IPS-15b (cell line): ENCODE measurements at regions not wholly inside any gene's neighbourhood (a gene's known extent, or its start where the extent isn't known, plus 50 kb on each side); places are given as distances from the start of the nearest gene placed in this dataset.

Source experiments
- H3K27me3 ChIP-seq: one replicate; pipeline ENCODE4 v1.6.1; 2013; ENCODE audit warnings: low read length; ENCODE audit not compliant: control insufficient read depth, insufficient read depth
- H3K36me3 ChIP-seq: one replicate; pipeline ENCODE4 v1.6.1; 2013; ENCODE audit warnings: low read length; ENCODE audit not compliant: control insufficient read depth, insufficient read depth
- H3K4me1 ChIP-seq: one replicate; pipeline ENCODE4 v1.6.1; 2013; ENCODE audit warnings: mild to moderate bottlenecking, low read length; ENCODE audit not compliant: control insufficient read depth, insufficient read depth
- H3K4me3 ChIP-seq: one replicate; pipeline ENCODE4 v1.5.1; 2013; ENCODE audit warnings: low read depth, low read length
- H3K9ac ChIP-seq: one replicate; pipeline ENCODE4 v1.6.1; 2013; ENCODE audit warnings: low read depth, mild to moderate bottlenecking, low read length
- H3K9me3 ChIP-seq: one replicate; pipeline ENCODE4 v1.6.1; 2013; ENCODE audit warnings: mild to moderate bottlenecking, low read length; ENCODE audit not compliant: control insufficient read depth, insufficient read depth

DNA sequence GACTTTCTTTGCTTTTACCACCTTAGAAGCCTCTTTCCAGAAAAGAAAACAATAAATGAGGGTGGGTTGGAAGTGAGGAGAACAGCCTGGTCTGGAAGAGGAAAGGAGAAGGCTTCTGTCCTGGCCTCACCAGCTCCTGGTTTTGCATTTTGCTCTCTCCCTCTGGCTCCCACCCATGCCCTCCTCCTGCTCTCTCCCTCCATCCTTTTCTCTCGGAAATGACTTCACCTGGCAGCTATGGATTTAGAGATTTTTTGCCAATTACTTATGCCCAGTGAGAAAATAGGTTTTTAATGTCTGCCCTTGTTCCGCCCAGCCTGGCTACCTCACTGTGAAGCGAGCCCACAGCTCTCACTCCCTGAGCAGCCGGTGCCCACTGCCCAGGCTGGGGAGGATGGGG lies 77.9 kb upstream of the NTRK3 start:
- Histone ChIP-seq H3K36me3 (no peaks in the 10 kb centered on the region), H3K4me3 (no peak overlapping the region)

GRCh38 chr15:88331291-88331690 lies 74.8 kb upstream of the NTRK3 start:
- no peak overlapping the region for H3K4me3 ChIP-seq

More for the DNA sequence above, 77.9 kb upstream of the NTRK3 start:
- no peaks in the 10 kb centered on the region for H3K27me3 ChIP-seq
- H3K4me1 ChIP-seq: no peaks in the 10 kb centered on the region
- peak overlapping the region; percentile 26 for H3K9ac ChIP-seq
- H3K9me3 ChIP-seq: no peaks in the 10 kb centered on the region

DNA sequence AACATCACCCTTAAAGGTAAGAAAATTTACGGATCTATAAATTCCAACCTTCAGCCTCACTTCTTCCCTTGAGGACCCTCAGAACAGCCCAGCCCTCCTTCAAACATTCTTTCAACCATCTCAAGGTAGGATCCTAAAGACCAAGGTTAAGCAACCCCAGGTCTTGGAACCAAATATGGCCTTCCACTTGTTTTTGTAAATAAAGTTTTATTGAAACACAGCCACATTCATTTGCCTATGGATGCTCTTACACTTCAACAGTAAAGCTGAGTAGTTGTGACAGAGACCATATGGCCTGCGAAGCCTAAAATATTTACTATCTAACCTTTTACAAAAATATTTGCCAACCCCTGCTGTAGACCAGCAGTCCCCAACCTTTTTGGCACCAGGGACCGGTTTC lies 70.4 kb upstream of the NTRK3 start:
- Histone ChIP-seq H3K36me3 (no peaks in the 10 kb centered on the region), H3K27me3 (peaks cover 4% of the 10 kb centered on the region), H3K4me3 (no peak overlapping the region), H3K9me3 (no peaks in the 10 kb centered on the region), H3K4me1 (no peaks in the 10 kb centered on the region), H3K9ac (no peak overlapping the region)

More at GRCh38 chr15:88331291-88331690, 74.8 kb upstream of the NTRK3 start:
- H3K27me3 ChIP-seq: peaks cover 2% of the 10 kb centered on the region
- H3K36me3 ChIP-seq: no peaks in the 10 kb centered on the region
- no peak overlapping the region for H3K9ac ChIP-seq
- H3K4me1 ChIP-seq: no peaks in the 10 kb centered on the region
- no peaks in the 10 kb centered on the region for H3K9me3 ChIP-seq

DNA sequence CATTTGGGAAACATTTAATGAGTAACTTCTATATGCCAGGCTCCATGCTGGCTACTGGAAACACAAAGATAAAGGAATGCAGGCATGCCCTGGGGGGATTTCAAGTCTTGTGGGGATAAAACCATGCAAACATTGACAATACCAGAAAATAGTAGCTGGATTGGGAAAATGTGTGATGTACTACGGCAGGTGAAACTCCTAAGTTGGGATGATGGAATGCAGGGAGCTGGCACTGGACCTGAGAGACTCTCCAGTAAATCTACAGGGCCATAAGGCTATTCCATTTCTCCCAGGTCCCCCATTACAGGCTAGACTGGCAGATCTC lies 68.2 kb upstream of the NTRK3 start:
- H3K4me1 ChIP-seq: no peaks in the 10 kb centered on the region
- no peak overlapping the region for H3K9ac ChIP-seq
- no peak overlapping the region for H3K4me3 ChIP-seq
- peaks cover 4% of the 10 kb centered on the region for H3K27me3 ChIP-seq
- H3K36me3 ChIP-seq: no peaks in the 10 kb centered on the region
- no peaks in the 10 kb centered on the region for H3K9me3 ChIP-seq

DNA sequence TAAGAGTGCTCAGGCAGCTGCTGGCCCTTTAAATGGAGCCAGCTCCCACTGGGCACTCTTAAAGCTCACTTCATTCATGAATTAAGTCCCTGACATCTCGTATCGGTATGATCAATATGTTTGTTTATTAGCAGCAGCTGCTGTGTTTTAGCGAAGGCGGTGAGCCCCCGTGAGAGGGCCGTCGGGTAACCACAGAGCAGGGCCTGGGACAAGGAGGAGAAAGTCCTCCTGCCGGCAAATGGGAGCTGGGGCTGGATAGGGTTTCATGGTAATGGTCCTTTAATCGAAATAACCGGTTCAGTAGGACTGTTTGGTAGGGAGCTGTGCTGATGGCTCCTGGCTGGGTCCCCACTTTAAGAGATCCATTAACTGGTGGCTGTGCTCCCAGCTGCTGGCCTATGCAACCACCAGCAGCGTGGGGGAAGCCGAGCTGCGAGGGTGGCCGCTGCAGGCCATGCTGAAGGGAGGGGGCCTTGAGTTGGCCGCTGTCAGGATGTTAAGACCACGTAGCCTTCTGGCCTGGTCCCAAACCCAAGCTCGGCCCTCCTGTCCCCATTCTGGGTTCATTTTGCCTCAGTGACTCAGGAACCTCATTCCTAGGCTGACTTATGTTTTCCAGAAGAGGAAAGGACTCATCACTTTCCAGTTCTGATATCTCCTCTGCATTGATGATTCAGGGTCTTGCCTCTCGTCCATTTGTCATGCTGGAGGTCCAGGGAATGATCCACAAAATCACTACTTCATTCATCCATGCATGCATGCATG lies 67.6 kb upstream of the NTRK3 start:
- H3K4me3 ChIP-seq: no peak overlapping the region

DNA sequence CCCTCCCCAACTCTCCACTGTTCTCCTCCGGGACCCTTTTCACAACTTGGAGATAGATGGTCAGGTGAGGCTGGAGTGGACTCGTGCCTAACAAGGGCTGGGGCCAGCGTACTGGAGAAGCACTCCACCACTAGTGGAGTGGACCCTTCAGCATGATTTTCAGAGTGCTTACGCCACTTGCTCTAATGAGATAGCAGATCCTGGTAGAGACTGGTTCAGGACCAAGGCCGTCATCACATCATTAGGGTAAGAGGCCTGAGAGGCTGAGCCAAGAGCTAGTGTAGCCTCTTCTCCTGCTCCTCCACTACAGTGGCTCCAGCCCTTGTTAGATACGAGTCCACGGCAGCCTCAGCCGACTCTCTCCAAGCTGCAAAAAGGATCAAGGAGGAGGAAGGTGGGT lies 66.9 kb upstream of the NTRK3 start:
- peaks cover 4% of the 10 kb centered on the region for H3K27me3 ChIP-seq
- H3K36me3 ChIP-seq: no peaks in the 10 kb centered on the region
- no peak overlapping the region for H3K9ac ChIP-seq
- no peak overlapping the region for H3K4me3 ChIP-seq
- H3K9me3 ChIP-seq: no peaks in the 10 kb centered on the region
- no peaks in the 10 kb centered on the region for H3K4me1 ChIP-seq

More for the DNA sequence above, 67.6 kb upstream of the NTRK3 start:
- Histone ChIP-seq H3K9ac (no peak overlapping the region), H3K4me1 (no peaks in the 10 kb centered on the region), H3K27me3 (peaks cover 4% of the 10 kb centered on the region), H3K36me3 (no peaks in the 10 kb centered on the region), H3K9me3 (no peaks in the 10 kb centered on the region)

- Histone ChIP-seq H3K9ac (no peak overlapping the region), H3K27me3 (peaks cover 4% of the 10 kb centered on the region), H3K9me3 (no peaks in the 10 kb centered on the region), H3K4me3 (no peak overlapping the region), H3K4me1 (no peaks in the 10 kb centered on the region), H3K36me3 (no peaks in the 10 kb centered on the region)
These were observed 65.9 kb upstream of the NTRK3 start for GRCh38 chr15:88322461-88322860.

DNA sequence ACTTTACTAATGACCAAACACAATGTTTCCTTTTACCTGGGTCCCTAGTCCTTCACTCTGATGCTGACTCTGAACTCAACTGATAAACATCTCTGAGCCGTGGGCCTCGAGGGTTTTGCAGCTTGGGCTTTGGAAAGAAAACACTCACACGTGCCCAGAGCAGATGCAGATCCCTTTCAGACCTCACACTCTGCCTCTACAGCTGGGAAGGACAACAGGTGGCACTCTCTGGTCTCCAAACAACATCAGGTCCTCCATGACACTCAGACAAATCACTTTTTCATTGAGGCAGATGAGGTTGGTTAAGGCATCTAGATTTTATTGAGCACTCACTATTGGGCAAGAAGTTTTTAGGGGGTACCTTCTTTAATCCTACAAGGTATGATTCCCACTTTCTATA lies 64.7 kb upstream of the NTRK3 start:
- Histone ChIP-seq H3K9ac (no peak overlapping the region), H3K36me3 (no peaks in the 10 kb centered on the region), H3K4me1 (no peaks in the 10 kb centered on the region), H3K9me3 (no peaks in the 10 kb centered on the region), H3K27me3 (peaks cover 2% of the 10 kb centered on the region), H3K4me3 (no peak overlapping the region)

DNA sequence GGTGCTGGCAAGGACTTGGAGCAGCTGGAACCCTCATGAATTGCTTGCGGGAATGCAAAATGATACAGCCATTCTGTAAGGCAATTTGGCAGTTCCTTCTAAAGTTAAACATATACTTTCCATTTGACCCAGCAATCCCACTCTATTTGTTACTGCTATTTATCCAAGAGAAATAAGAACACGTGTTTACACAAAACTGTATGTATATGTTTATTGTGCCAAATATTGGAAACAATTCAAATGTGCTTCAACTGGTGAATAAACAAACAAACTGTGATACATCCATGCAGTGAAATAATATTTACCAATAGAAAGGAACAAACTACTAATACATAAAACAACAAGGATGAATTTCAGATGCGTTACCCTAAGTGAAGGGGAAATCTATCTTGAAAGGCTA lies 60.0 kb upstream of the NTRK3 start:
- no peak overlapping the region for H3K4me3 ChIP-seq
- no peaks in the 10 kb centered on the region for H3K9me3 ChIP-seq
- no peaks in the 10 kb centered on the region for H3K4me1 ChIP-seq
- no peaks in the 10 kb centered on the region for H3K36me3 ChIP-seq
- H3K27me3 ChIP-seq: no peaks in the 10 kb centered on the region
- no peak overlapping the region for H3K9ac ChIP-seq

GRCh38 chr15:88315221-88315878 lies 58.8 kb upstream of the NTRK3 start:
- no peaks in the 10 kb centered on the region for H3K36me3 ChIP-seq
- H3K4me3 ChIP-seq: no peak overlapping the region
- no peaks in the 10 kb centered on the region for H3K4me1 ChIP-seq
- H3K9ac ChIP-seq: no peak overlapping the region
- no peaks in the 10 kb centered on the region for H3K9me3 ChIP-seq
- no peaks in the 10 kb centered on the region for H3K27me3 ChIP-seq

- H3K27me3 ChIP-seq: peaks cover 2% of the 10 kb centered on the region
- no peak overlapping the region for H3K9ac ChIP-seq
- no peaks in the 10 kb centered on the region for H3K9me3 ChIP-seq
- no peak overlapping the region for H3K4me3 ChIP-seq
- no peaks in the 10 kb centered on the region for H3K36me3 ChIP-seq
- peaks cover 2% of the 10 kb centered on the region for H3K4me1 ChIP-seq
These were observed 56.5 kb upstream of the NTRK3 start for GRCh38 chr15:88312941-88313579.

DNA sequence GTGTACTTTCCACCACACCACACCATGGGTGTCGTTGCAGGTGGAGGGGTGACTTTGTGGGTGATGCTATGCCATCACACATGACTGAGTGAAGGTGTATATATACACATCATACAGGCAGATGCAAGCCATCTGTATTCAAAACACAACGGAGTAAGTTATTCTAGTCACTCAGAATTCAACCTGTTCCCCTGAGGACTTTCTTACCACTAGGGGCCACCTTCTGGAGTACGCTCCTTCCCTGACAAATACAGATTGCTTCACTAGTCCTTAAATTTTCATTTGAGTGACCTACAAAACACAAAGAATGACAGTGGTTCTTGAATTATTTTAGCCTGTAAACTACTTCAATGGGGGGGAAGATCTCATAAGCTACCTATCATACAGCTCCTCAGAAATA lies 52.8 kb upstream of the NTRK3 start:
- Histone ChIP-seq H3K27me3 (peaks cover 2% of the 10 kb centered on the region), H3K9me3 (no peaks in the 10 kb centered on the region), H3K4me3 (no peak overlapping the region), H3K36me3 (no peaks in the 10 kb centered on the region), H3K4me1 (peaks cover 2% of the 10 kb centered on the region), H3K9ac (no peak overlapping the region)
